Right lobe of liver (tissue), 6 donors: ENCODE measurements at regions not wholly inside any gene's neighbourhood (a gene's known extent, or its start where the extent isn't known, plus 50 kb on each side); places are given as distances from the start of the nearest gene placed in this dataset.

Source experiments
- ATAC-seq, 4 donors: fragments of 200-7000 bp; cut with Tn5 transposase; one replicate each; pipeline ENCODE4 v1.9.1; 2020; ENCODE audit warnings: mild to moderate bottlenecking in 4 of 4, moderate library complexity in 4 of 4
- DNase-seq, 3 donors: peaks; one replicate each; pipeline ENCODE4 v3.0.0-alpha.2; 2020
- H3K27ac ChIP-seq, 3 donors: fragments of 200-600 bp; one replicate each; pipeline ENCODE4 v1.8.0; 2022
- H3K27me3 ChIP-seq, 2 donors: fragments of 200-600 bp; one replicate each; pipeline ENCODE4 v1.8.0; 2022
- H3K36me3 ChIP-seq, 4 donors: fragments of 200-600 bp; sonication (generic) in 1 of 4; one replicate each; pipeline versions ENCODE4 v1.5.1 to v1.8.0; 2017 to 2022; ENCODE audit warnings: control low read depth in 1 of 4
- H3K4me1 ChIP-seq, 4 donors: fragments of 200-600 bp; sonication (generic) in 1 of 4; one replicate each; pipeline versions ENCODE4 v1.5.1 to v1.8.0; 2017 to 2022; ENCODE audit warnings: control low read depth in 1 of 4
- H3K4me3 ChIP-seq, 3 donors: fragments of 200-600 bp; one replicate each; pipeline ENCODE4 v1.8.0; 2022
- H3K9me3 ChIP-seq, 4 donors: fragments of 200-600 bp; sonication (generic) in 1 of 4; one replicate each; pipeline versions ENCODE4 v1.5.1 to v1.8.0; 2017 to 2022; ENCODE audit warnings: control low read depth in 1 of 4
- CTCF ChIP-seq, 4 donors: fragments of 200-600 bp in 3 of 4; fragments of 450-650 bp in 1 of 4; IDR thresholded peaks; one replicate each; pipeline versions ENCODE4 v1.5.1 to v1.8.0; 2016 to 2022; ENCODE audit warnings: antibody characterized with exemption in 4 of 4, mild to moderate bottlenecking in 2 of 4
- POLR2A ChIP-seq: fragments of 450-650 bp; IDR thresholded peaks from one replicate; pipeline ENCODE4 v1.6.1; 2017; ENCODE audit warnings: antibody characterized with exemption, mild to moderate bottlenecking
- WGBS: methylation state at CpG from one replicate; pipeline ENCODE4 v1.1.6; 2018; ENCODE audit warnings: low coverage, low lambda C conversion rate; ENCODE audit not compliant: insufficient coverage; ENCODE audit errors: missing lambda C conversion rate; 5-methylcytosine and 5-hydroxymethylcytosine counted together
- intact Hi-C, 2 donors: fragments of 100-400 bp; cut with DNase I; formaldehyde crosslinking; loops; one replicate each; pipeline versions ENCODE4 v1.11.2 to v1.14.1; 2022
- donor health status: DM: no; HTN: yes; CAD: no.
- donor health status: DM: no; HTN: no; CAD: no.
- donor health status: DM: no; HTN: no; CAD: no.
- donor health status: DM: no; HTN: yes; CAD: no.
- donor health status: DM: no; HTN: yes; CAD: no.

DNA sequence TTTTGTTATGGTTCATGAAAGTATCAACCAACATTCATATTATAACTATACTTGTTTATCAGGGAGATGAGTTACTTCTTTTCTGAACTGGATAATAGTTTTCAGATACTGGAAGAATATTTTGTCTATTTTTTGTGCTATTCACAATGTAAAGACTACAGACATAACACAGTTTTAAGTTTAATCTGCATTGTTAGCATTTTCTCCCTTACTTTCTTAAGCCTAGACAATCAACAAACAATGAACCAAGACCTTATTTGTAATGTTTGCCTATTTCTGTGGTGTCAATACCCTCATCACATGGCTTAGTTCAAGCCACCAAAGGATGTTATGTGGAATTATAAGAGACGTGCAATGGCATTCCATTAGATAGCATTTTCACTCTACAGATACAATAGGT is 119.5 kb downstream of the CAVIN4 start:
- H3K27ac ChIP-seq, result no peak overlapping the region
- peaks cover 0 to 9% (median 0%) of the 10 kb centered on the region in 4 donors for H3K4me1 ChIP-seq
- TF ChIP-seq POLR2A (no peak), CTCF (IDR thresholded peaks at IDR 0.05) (no peak)
- no peaks in the 10 kb centered on the region for H3K36me3 ChIP-seq
- H3K9me3 ChIP-seq, result no peaks in the 10 kb centered on the region
- no peaks in the 10 kb centered on the region for H3K27me3 ChIP-seq
- ATAC-seq (no peak), DNase-seq (no peak)
- 73% methylated on average over 1 of the region's 1 CpG for WGBS
- intact Hi-C loops, result no loop called here
- no peak overlapping the region for H3K4me3 ChIP-seq

GRCh38 chr9:100698945-100699344 is 121.1 kb downstream of the CAVIN4 start:
- H3K36me3 ChIP-seq, result no peaks in the 10 kb centered on the region
- H3K4me3 ChIP-seq, result no peak overlapping the region
- intact Hi-C loops, result no loop called here
- TF ChIP-seq POLR2A (no peak), CTCF (IDR thresholded peaks at IDR 0.05) (no peak)
- H3K9me3 ChIP-seq, result no peaks in the 10 kb centered on the region
- H3K27ac ChIP-seq, result no peak overlapping the region
- H3K4me1 ChIP-seq, result peaks cover 0 to 9% (median 0%) of the 10 kb centered on the region in 4 donors
- H3K27me3 ChIP-seq, result no peaks in the 10 kb centered on the region
- no peak for DNase-seq
- ATAC-seq, result no peak
- WGBS, result 100% methylated on average over 1 of the region's 1 CpG

DNA sequence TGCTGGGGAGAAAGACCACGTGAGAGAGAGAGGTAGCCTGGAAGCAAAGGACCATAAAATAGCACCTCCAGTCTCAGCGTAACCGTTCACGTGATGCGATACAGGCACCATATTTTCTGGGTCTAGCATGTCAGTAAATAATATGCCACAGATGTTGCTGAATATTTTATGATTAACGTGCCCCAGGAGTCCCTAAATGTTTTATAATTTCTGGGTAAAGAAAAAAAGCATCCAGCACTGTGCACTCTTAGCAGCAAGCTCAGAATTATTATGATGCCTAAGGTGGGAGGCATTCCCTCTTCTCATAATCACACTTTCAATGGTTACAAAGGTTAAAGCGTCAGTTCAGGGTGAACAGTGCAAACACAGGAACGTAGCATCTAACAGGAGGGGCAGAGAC is 121.8 kb downstream of the CAVIN4 start:
- no peak for DNase-seq
- 62% methylated on average over 8 of the region's 8 CpGs for WGBS

DNA sequence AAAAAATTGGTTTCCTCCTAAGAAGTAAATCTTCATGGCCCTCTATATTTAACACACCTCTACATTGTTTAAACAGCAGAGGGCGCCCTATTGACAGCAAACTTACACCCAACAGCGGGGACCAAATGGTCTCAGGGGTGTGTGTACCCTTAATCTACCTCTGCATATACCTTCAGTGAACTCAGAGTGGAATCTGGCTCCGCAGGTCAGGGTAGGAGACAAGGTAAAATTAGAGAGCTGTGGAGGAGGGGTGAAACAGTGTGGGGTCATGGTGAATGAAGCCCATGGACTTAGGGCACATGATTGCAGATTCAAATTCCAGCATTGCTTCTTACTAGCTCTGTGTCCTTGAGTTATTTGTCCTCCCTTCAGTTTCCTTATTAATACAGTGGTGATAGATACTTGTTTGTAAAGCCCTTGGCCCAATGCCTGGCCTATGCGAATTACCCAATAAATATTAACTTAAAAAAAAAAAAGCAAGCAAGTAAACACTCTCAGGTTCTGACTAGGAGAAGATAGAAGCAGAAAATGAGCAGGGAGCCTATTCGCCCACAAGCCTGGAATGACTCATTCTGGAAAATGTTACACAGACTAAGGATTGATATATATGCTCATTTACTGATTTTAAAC is 122.9 kb downstream of the CAVIN4 start:
- intact Hi-C loops, result no loop called here
- peaks cover 0 to 9% (median 0%) of the 10 kb centered on the region in 4 donors for H3K4me1 ChIP-seq
- no peaks in the 10 kb centered on the region for H3K9me3 ChIP-seq
- TF ChIP-seq CTCF (IDR thresholded peaks at IDR 0.05) (peak; percentile 28 to 58 (median 51)), POLR2A (no peak)
- 21% methylated on average over 5 of the region's 5 CpGs for WGBS
- peak in 1 of 3 donors; percentile 24 for DNase-seq
- ATAC-seq, result peak; percentile 69 to 90 (median 72)
- no peaks in the 10 kb centered on the region for H3K27me3 ChIP-seq
- no peak overlapping the region for H3K4me3 ChIP-seq
- H3K36me3 ChIP-seq, result no peaks in the 10 kb centered on the region
- H3K27ac ChIP-seq, result no peak overlapping the region

More for the DNA sequence above, 121.8 kb downstream of the CAVIN4 start:
- Histone ChIP-seq H3K4me1 (peaks cover 0 to 9% (median 0%) of the 10 kb centered on the region in 4 donors), H3K27ac (no peak overlapping the region), H3K27me3 (no peaks in the 10 kb centered on the region), H3K36me3 (no peaks in the 10 kb centered on the region), H3K9me3 (no peaks in the 10 kb centered on the region), H3K4me3 (no peak overlapping the region)
- no peak for ATAC-seq
- TF ChIP-seq CTCF (IDR thresholded peaks at IDR 0.05) (no peak), POLR2A (no peak)
- intact Hi-C loops, result no loop called here
